H1 (cell line): ENCODE measurements at regions not wholly inside any gene's neighbourhood (a gene's known extent, or its start where the extent isn't known, plus 50 kb on each side); places are given as distances from the start of the nearest gene placed in this dataset.
A peak's percentile ranks its signal among the peaks of the same experiment; 100 is the strongest.

ENCODE experiments used
- CTCF ChIA-PET: fragments of 300-600 bp; sonication (Branson Sonifier 250); formaldehyde crosslinking; loops from one replicate; lab custom pipeline; 2021; ENCODE audit not compliant: partially characterized antibody; lab: Charles Lee
- POLR2A ChIA-PET: fragments of 300-600 bp; sonication (Branson Sonifier 250); formaldehyde crosslinking; loops from one replicate; lab custom pipeline; 2021; ENCODE audit warnings: inconsistent platforms; ENCODE audit not compliant: partially characterized antibody; lab: Charles Lee
- DNase-seq, 2 experiments: peaks; one replicate each; pipeline versions ENCODE4 v3.0.0 to v3.0.0-alpha.2; 2010 to 2022; ENCODE audit warnings: low spot score in 2 of 2, low read depth in 1 of 2, mixed read lengths in 1 of 2
- FAIRE-seq: peaks from 2 replicates; lab custom pipeline; 2011; peaks lifted over from hg19 to GRCh38; lab: Jason Lieb, UNC
- H2AFZ ChIP-seq: 2 replicates; pipeline ENCODE4 v1.8.1; 2012; ENCODE audit warnings: low read length, inconsistent platforms
- H2AK5ac ChIP-seq: 2 replicates; pipeline ENCODE4 v1.6.1; 2013; ENCODE audit warnings: low read depth, low read length
- H2BK120ac ChIP-seq: replicated peaks from 2 replicates; pipeline ENCODE3; 2013; ENCODE audit warnings: low read depth, low read length, inconsistent platforms
- H2BK12ac ChIP-seq: 2 replicates; pipeline ENCODE4 v1.6.1; 2013; ENCODE audit warnings: low read depth, low read length
- H2BK15ac ChIP-seq: 2 replicates; pipeline ENCODE4 v1.6.1; 2013; ENCODE audit warnings: low read length
- H2BK20ac ChIP-seq: 2 replicates; pipeline ENCODE4 v1.6.1; 2013; ENCODE audit warnings: low read length
- H2BK5ac ChIP-seq: 2 replicates; pipeline ENCODE4 v1.6.1; 2013; ENCODE audit warnings: low read depth, low read length
- H3K14ac ChIP-seq: 2 replicates; pipeline ENCODE4 v1.6.1; 2013; ENCODE audit warnings: inconsistent platforms; ENCODE audit not compliant: insufficient read length
- H3K18ac ChIP-seq: 2 replicates; pipeline ENCODE4 v1.6.1; 2013; ENCODE audit warnings: low read length; ENCODE audit errors: extremely low read depth
- H3K23ac ChIP-seq: 2 replicates; pipeline ENCODE4 v1.6.1; 2013; ENCODE audit warnings: inconsistent platforms; ENCODE audit not compliant: insufficient read length
- H3K23me2 ChIP-seq: 2 replicates; pipeline ENCODE4 v1.6.1; 2013; ENCODE audit warnings: low read depth, low read length
- H3K27ac ChIP-seq: 2 replicates; pipeline ENCODE4 v1.6.1; 2011; ENCODE audit warnings: low read depth, low read length, inconsistent platforms
- H3K27me3 ChIP-seq, 4 experiments: replicated peaks in 1 of 4; 1 replicate in 1 of 4; 2 replicates in 3 of 4; pipeline versions ENCODE4 v1.6.1 to v1.8.1; 2011 to 2013; ENCODE audit warnings: low read length in 3 of 4, mild to moderate bottlenecking in 3 of 4, inconsistent platforms in 2 of 4, mixed read lengths in 2 of 4, moderate library complexity in 1 of 4; ENCODE audit not compliant: control insufficient read depth in 3 of 4, insufficient read depth in 3 of 4; ENCODE audit errors: extremely low read depth in 1 of 4
- H3K36me3 ChIP-seq, 4 experiments: 2 replicates each; pipeline versions ENCODE4 v1.6.1 to v1.8.1; 2011 to 2013; ENCODE audit warnings: mild to moderate bottlenecking in 4 of 4, low read length in 3 of 4, moderate library complexity in 2 of 4, control low read depth in 1 of 4, inconsistent platforms in 1 of 4; ENCODE audit not compliant: insufficient read depth in 4 of 4, control insufficient read depth in 2 of 4
- H3K4ac ChIP-seq: replicated peaks from 2 replicates; pipeline ENCODE3; 2013; ENCODE audit warnings: low read length, low read depth, mixed read lengths, inconsistent platforms; ENCODE audit not compliant: insufficient read length
- H3K4me1 ChIP-seq, 4 experiments: replicated peaks in 1 of 4; 1 replicate in 1 of 4; 2 replicates in 3 of 4; pipeline versions ENCODE4 v1.6.1 to v1.8.1; 2011 to 2013; ENCODE audit warnings: low read length in 3 of 4, inconsistent platforms in 2 of 4, mixed read lengths in 1 of 4; ENCODE audit not compliant: insufficient read depth in 4 of 4, control insufficient read depth in 3 of 4
- H3K4me2 ChIP-seq, 2 experiments: 2 replicates each; pipeline versions ENCODE4 v1.6.1 to v1.8.1; 2011 to 2013; ENCODE audit warnings: low read depth in 2 of 2, low read length in 2 of 2, control low read depth in 1 of 2, inconsistent platforms in 1 of 2, mild to moderate bottlenecking in 1 of 2; ENCODE audit not compliant: insufficient read depth in 1 of 2
- H3K4me3 ChIP-seq, 4 experiments: fragments of 200-600, 300-600 bp in 1 of 4; sonication (generic), shearing (Covaris generic), sonication (Bioruptor Twin) in 1 of 4; 2 replicates each; pipeline versions ENCODE4 v1.5.1 to v1.8.1; 2011 to 2016; ENCODE audit warnings: low read length in 4 of 4, low read depth in 3 of 4, control low read depth in 2 of 4, inconsistent platforms in 2 of 4, mild to moderate bottlenecking in 2 of 4, mixed read lengths in 1 of 4, moderate library complexity in 1 of 4; ENCODE audit not compliant: insufficient read depth in 2 of 4; ENCODE audit errors: extremely low read depth in 1 of 4
- H3K56ac ChIP-seq: replicated peaks from 2 replicates; pipeline ENCODE3; 2013; ENCODE audit warnings: low read depth, mild to moderate bottlenecking, mixed read lengths, low read length, inconsistent platforms; ENCODE audit not compliant: insufficient read length
- H3K79me1 ChIP-seq: 2 replicates; pipeline ENCODE4 v1.6.1; 2013; ENCODE audit warnings: low read depth, low read length, control low read depth
- H3K79me2 ChIP-seq, 2 experiments: 2 replicates each; pipeline versions ENCODE4 v1.6.1 to v1.8.1; 2012 to 2013; ENCODE audit warnings: low read length in 2 of 2, mild to moderate bottlenecking in 2 of 2, inconsistent platforms in 1 of 2; ENCODE audit not compliant: insufficient read depth in 2 of 2, control insufficient read depth in 1 of 2
- H3K9ac ChIP-seq, 4 experiments: replicated peaks in 1 of 4; 1 replicate in 1 of 4; 2 replicates in 3 of 4; pipeline versions ENCODE4 v1.6.1 to v1.8.1; 2011 to 2013; ENCODE audit warnings: low read depth in 3 of 4, low read length in 3 of 4, control low read depth in 2 of 4, mild to moderate bottlenecking in 2 of 4, moderate library complexity in 2 of 4, inconsistent platforms in 1 of 4; ENCODE audit errors: extremely low read depth in 1 of 4
- H3K9me3 ChIP-seq, 2 experiments: 2 replicates each; pipeline versions ENCODE4 v1.6.1 to v1.8.1; 2012 to 2013; ENCODE audit warnings: mild to moderate bottlenecking in 2 of 2, moderate library complexity in 2 of 2, control low read depth in 1 of 2, inconsistent platforms in 1 of 2, low read depth in 1 of 2, low read length in 1 of 2, mixed read lengths in 1 of 2; ENCODE audit not compliant: insufficient read depth in 2 of 2
- H4K20me1 ChIP-seq, 2 experiments: replicated peaks in 1 of 2; 2 replicates each; pipeline versions ENCODE3 to v1.8.1; 2011 to 2013; ENCODE audit warnings: inconsistent platforms in 2 of 2, low read length in 2 of 2, mild to moderate bottlenecking in 1 of 2; ENCODE audit not compliant: insufficient read depth in 2 of 2, control insufficient read depth in 1 of 2
- H4K5ac ChIP-seq: 2 replicates; pipeline ENCODE4 v1.6.1; 2013; ENCODE audit warnings: low read length, low read depth, mixed read lengths, inconsistent platforms; ENCODE audit not compliant: insufficient read length
- H4K8ac ChIP-seq: 2 replicates; pipeline ENCODE4 v1.8.0; 2013; ENCODE audit warnings: mild to moderate bottlenecking, moderate library complexity, low read length, inconsistent platforms; ENCODE audit not compliant: insufficient read depth; ENCODE audit errors: extremely low read depth
- H4K91ac ChIP-seq: replicated peaks from 2 replicates; pipeline ENCODE3; 2013; ENCODE audit warnings: low read length, mixed read lengths, inconsistent platforms; ENCODE audit not compliant: insufficient read length
- BCL11A ChIP-seq, 2 experiments: IDR thresholded peaks; one replicate each; pipeline ENCODE4 v1.6.1; 2011; ENCODE audit warnings: low read depth in 2 of 2, low read length in 2 of 2, mild to moderate bottlenecking in 2 of 2
- CBX5 ChIP-seq: fragments of 300-800, 300-1000 bp; sonication (generic); IDR thresholded peaks from 2 replicates; pipeline ENCODE4 v1.7.1; 2016; ENCODE audit warnings: antibody characterized with exemption, low read length, low read depth
- EP300 ChIP-seq, 2 experiments: IDR thresholded peaks; 1 replicate in 1 of 2; 2 replicates in 1 of 2; pipeline ENCODE4 v1.6.1; 2011 to 2012; ENCODE audit warnings: low read depth in 2 of 2, low read length in 2 of 2, mild to moderate bottlenecking in 2 of 2, borderline replicate concordance in 1 of 2, inconsistent platforms in 1 of 2, moderate library complexity in 1 of 2
- FOSL1 ChIP-seq: IDR thresholded peaks from 2 replicates; pipeline ENCODE4 v1.6.1; 2011; ENCODE audit warnings: mild to moderate bottlenecking, low read depth, low read length, moderate library complexity; ENCODE audit not compliant: insufficient read depth
- HDAC6 ChIP-seq: IDR thresholded peaks from one replicate; pipeline ENCODE4 v1.7.1; 2012; ENCODE audit warnings: low read depth, mild to moderate bottlenecking, inconsistent platforms, low read length, moderate library complexity
- JUN ChIP-seq: IDR thresholded peaks from 2 replicates; pipeline ENCODE4 v1.6.1; 2011; ENCODE audit warnings: low read depth, mild to moderate bottlenecking, improper control_type of control experiment, low read length
- KDM4A ChIP-seq: IDR thresholded peaks from one replicate; pipeline ENCODE4 v1.7.1; 2012; ENCODE audit warnings: low read depth, mild to moderate bottlenecking, moderate library complexity, low read length, inconsistent platforms; ENCODE audit not compliant: severe bottlenecking
- POLR2AphosphoS5 ChIP-seq: IDR thresholded peaks from 2 replicates; pipeline ENCODE4 v1.6.1; 2011; ENCODE audit warnings: low read depth, low read length
- SUZ12 ChIP-seq: fragments of 200-600 bp; sonication (generic); IDR thresholded peaks from 2 replicates; pipeline ENCODE4 v1.6.1; 2012; ENCODE audit warnings: mild to moderate bottlenecking, inconsistent platforms, low read length, moderate library complexity, mixed read lengths
- WGBS, 2 experiments: shearing (Covaris generic) in 1 of 2; methylation state at CpG; one replicate each; pipeline versions ENCODE4 v1.1.6 to v1.1.7; 2013 to 2015; ENCODE audit warnings: low lambda C conversion rate in 2 of 2, mixed read lengths in 2 of 2, inconsistent platforms in 1 of 2, low coverage in 1 of 2, missing lambda C conversion rate in 1 of 2; ENCODE audit not compliant: insufficient replicate concordance in 2 of 2, insufficient coverage in 1 of 2, insufficient read length in 1 of 2; ENCODE audit errors: extremely low coverage in 1 of 2, missing lambda C conversion rate in 1 of 2; 5-methylcytosine and 5-hydroxymethylcytosine counted together
- TF ChIP-seq, protein P1 (sequence below), 3 experiments: IDR thresholded peaks; 1 replicate in 2 of 3; 2 replicates in 1 of 3; pipeline versions ENCODE4 v1.5.1 to v1.6.1; 2011; ENCODE audit warnings: low read length in 3 of 3, mild to moderate bottlenecking in 3 of 3, inconsistent platforms in 2 of 3, low read depth in 1 of 3, moderate library complexity in 1 of 3; ENCODE audit not compliant: insufficient read depth in 1 of 3; ENCODE audit errors: control extremely low read depth in 1 of 3

DNA sequence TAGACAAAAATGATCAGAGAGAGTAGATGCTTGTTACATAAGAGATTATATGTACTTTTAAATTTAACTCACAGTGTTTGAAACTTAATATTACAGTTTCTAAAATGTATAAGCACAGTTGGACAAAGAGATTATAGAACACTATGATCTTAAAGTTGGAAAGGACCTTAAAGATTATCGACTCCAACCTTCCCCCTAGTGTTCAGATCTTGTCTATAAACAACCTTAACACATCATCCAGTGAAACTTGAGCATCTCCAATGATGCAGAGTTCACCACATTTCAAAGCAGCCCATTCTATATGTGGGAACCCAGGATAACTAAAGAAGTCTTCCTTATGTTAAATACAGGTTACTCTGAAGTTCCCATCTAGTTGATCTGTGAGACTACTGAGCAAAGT lies 480.8 kb downstream of the RMST start:
- Histone ChIP-seq H3K36me3 (no peaks in the 10 kb centered on the region), H4K20me1 (no peaks in the 10 kb centered on the region), H2BK5ac (no peak overlapping the region), H3K9ac (no peak overlapping the region), H3K23ac (no peak overlapping the region), H2BK120ac (no peak overlapping the region), H3K56ac (no peak overlapping the region), H3K18ac (no peak overlapping the region), H3K14ac (no peak overlapping the region), H3K4ac (no peak overlapping the region), H3K79me1 (no peaks in the 10 kb centered on the region), H4K91ac (no peak overlapping the region), H4K5ac (no peak overlapping the region), H3K23me2 (no peaks in the 10 kb centered on the region; the same call in 1 of the 2 replicates), H3K9me3 (peaks cover 0 to 6% of the 10 kb centered on the region in 2 experiments; a peak in 2 of 4 replicates), H2BK15ac (no peak overlapping the region), H2BK20ac (no peak overlapping the region), H3K4me2 (no peak overlapping the region), H3K4me3 (no peak overlapping the region), H3K79me2 (no peaks in the 10 kb centered on the region), H3K27ac (no peak overlapping the region), H3K4me1 (no peaks in the 10 kb centered on the region), H2BK12ac (no peak overlapping the region), H2AK5ac (no peak overlapping the region), H4K8ac (no peak overlapping the region), H3K27me3 (no peaks in the 10 kb centered on the region), H2AFZ (no peak overlapping the region)
- ChIA-PET POLR2A (no interaction called here), CTCF (interaction anchor here (0.8 to 2.4 kb wide), 10 partner anchors 10 to 953 kb away, joined by 3 to 10 read pairs (median 3); no protein-coding TSS in a partner anchor)
- WGBS, 2 experiments = 100% methylated on average over 1 of the region's 1 CpG; no CpG with 5 or more reads in 1 of the 2 experiments
- no peak for DNase-seq
- FAIRE-seq = no peak
- TF ChIP-seq BCL11A (IDR thresholded peaks at IDR 0.05; ENCODE audit: low read depth in 2 of 2, low read length in 2 of 2) (no peak), EP300 (IDR thresholded peaks at IDR 0.05; ENCODE audit: borderline replicate concordance in 1 of 2, low read depth in 2 of 2, low read length in 2 of 2) (no peak), CBX5 (no peak), POLR2AphosphoS5 (no peak), SUZ12 (no peak), JUN (no peak), FOSL1 (no peak), HDAC6 (no peak), KDM4A (no peak)
- TF ChIP-seq, protein P1, sequence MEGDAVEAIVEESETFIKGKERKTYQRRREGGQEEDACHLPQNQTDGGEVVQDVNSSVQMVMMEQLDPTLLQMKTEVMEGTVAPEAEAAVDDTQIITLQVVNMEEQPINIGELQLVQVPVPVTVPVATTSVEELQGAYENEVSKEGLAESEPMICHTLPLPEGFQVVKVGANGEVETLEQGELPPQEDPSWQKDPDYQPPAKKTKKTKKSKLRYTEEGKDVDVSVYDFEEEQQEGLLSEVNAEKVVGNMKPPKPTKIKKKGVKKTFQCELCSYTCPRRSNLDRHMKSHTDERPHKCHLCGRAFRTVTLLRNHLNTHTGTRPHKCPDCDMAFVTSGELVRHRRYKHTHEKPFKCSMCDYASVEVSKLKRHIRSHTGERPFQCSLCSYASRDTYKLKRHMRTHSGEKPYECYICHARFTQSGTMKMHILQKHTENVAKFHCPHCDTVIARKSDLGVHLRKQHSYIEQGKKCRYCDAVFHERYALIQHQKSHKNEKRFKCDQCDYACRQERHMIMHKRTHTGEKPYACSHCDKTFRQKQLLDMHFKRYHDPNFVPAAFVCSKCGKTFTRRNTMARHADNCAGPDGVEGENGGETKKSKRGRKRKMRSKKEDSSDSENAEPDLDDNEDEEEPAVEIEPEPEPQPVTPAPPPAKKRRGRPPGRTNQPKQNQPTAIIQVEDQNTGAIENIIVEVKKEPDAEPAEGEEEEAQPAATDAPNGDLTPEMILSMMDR (IDR thresholded peaks at IDR 0.05; ENCODE audit: control extremely low read depth in 1 of 3, insufficient read depth in 1 of 3, low read depth in 1 of 3, low read length in 3 of 3) = peak in 1 of 3 experiments; percentile 16; a peak in 1 of 4 replicates
